ENCODE measurements at regions not wholly inside any gene's neighbourhood (a gene's known extent, or its start where the extent isn't known, plus 50 kb on each side); places are given as distances from the start of the nearest gene placed in this dataset.

DNA sequence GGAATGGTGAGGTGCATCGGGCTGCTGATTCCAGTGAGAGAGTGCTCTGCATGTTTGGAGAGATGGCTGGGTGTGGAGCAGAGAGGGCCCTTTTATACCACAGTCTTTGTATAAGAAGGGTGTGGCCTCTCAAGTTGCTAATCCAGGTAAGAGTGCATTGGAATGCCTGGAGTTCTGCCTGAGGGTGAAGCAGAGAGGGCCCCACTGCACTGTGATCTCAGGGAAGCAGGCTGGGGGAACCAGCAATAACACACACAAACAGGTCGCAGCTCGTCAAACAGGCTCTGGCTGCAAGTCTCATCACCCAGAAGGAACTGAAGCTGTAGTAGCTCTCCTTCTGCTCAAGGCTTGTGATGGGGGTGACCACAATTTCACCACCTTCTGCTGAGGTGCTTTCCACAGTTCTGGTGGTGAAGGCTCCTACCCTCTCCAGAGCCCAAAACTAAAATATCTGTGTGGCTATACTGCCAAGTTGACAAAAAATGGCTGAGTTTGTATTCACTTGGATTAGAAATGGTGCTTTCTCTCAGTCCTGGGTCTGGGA, 687.4 kb upstream of the HS3ST1 start:
- TF ChIP-seq RAD21 (conservative IDR thresholded peaks at IDR 0.05 in 1 of 2, IDR thresholded peaks at IDR 0.05 in 1 of 2) (no peak), JUN (IDR thresholded peaks at IDR 0.05) (no peak), CTCF (IDR thresholded peaks at IDR 0.05) (no peak), POLR2A (IDR thresholded peaks at IDR 0.05; ENCODE audit: low read length) (no peak), HOXA7 (CRISPR knock-in tag; IDR thresholded peaks at IDR 0.05) (no peak), KDM5A (IDR thresholded peaks at IDR 0.05) (no peak), ZSCAN20 (CRISPR knock-in tag; IDR thresholded peaks at IDR 0.05) (no peak), HOXB5 (CRISPR knock-in tag; IDR thresholded peaks at IDR 0.05) (no peak)
- TF ChIP-seq, protein P1, sequence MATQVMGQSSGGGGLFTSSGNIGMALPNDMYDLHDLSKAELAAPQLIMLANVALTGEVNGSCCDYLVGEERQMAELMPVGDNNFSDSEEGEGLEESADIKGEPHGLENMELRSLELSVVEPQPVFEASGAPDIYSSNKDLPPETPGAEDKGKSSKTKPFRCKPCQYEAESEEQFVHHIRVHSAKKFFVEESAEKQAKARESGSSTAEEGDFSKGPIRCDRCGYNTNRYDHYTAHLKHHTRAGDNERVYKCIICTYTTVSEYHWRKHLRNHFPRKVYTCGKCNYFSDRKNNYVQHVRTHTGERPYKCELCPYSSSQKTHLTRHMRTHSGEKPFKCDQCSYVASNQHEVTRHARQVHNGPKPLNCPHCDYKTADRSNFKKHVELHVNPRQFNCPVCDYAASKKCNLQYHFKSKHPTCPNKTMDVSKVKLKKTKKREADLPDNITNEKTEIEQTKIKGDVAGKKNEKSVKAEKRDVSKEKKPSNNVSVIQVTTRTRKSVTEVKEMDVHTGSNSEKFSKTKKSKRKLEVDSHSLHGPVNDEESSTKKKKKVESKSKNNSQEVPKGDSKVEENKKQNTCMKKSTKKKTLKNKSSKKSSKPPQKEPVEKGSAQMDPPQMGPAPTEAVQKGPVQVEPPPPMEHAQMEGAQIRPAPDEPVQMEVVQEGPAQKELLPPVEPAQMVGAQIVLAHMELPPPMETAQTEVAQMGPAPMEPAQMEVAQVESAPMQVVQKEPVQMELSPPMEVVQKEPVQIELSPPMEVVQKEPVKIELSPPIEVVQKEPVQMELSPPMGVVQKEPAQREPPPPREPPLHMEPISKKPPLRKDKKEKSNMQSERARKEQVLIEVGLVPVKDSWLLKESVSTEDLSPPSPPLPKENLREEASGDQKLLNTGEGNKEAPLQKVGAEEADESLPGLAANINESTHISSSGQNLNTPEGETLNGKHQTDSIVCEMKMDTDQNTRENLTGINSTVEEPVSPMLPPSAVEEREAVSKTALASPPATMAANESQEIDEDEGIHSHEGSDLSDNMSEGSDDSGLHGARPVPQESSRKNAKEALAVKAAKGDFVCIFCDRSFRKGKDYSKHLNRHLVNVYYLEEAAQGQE (IDR thresholded peaks at IDR 0.05): no peak
